IPS-20b (cell line): ENCODE measurements at regions not wholly inside any gene's neighbourhood (a gene's known extent, or its start where the extent isn't known, plus 50 kb on each side); places are given as distances from the start of the nearest gene placed in this dataset.

Source experiments
- H3K27ac ChIP-seq: one replicate; pipeline ENCODE4 v1.5.1; 2013; ENCODE audit warnings: low read length
- H3K27me3 ChIP-seq: 2 replicates; pipeline ENCODE4 v1.6.1; 2013; ENCODE audit warnings: mild to moderate bottlenecking, low read length, inconsistent platforms; ENCODE audit not compliant: insufficient read depth
- H3K36me3 ChIP-seq: 2 replicates; pipeline ENCODE4 v1.6.1; 2013; ENCODE audit warnings: low read depth, mild to moderate bottlenecking, inconsistent platforms, low read length, moderate library complexity; ENCODE audit not compliant: insufficient read depth
- H3K4me1 ChIP-seq: 2 replicates; pipeline ENCODE4 v1.6.1; 2013; ENCODE audit warnings: mild to moderate bottlenecking, control low read depth, inconsistent platforms, low read length, moderate library complexity; ENCODE audit not compliant: insufficient read depth
- H3K4me3 ChIP-seq: 2 replicates; pipeline ENCODE4 v1.5.1; 2013; ENCODE audit warnings: mild to moderate bottlenecking, low read length, inconsistent platforms
- H3K9ac ChIP-seq: 2 replicates; pipeline ENCODE4 v1.6.1; 2013; ENCODE audit warnings: low read depth, mild to moderate bottlenecking, inconsistent platforms, low read length, moderate library complexity
- H3K9me3 ChIP-seq: 2 replicates; pipeline ENCODE4 v1.6.1; 2013; ENCODE audit warnings: mild to moderate bottlenecking, low read depth, low read length, inconsistent platforms; ENCODE audit not compliant: insufficient read depth

GRCh38 chr13:40316301-40316700 lies 350.1 kb downstream of the FOXO1 start:
- no peaks in the 10 kb centered on the region for H3K9me3 ChIP-seq

GRCh38 chr13:40317980-40318327 lies 348.5 kb downstream of the FOXO1 start:
- Histone ChIP-seq H3K27ac (no peak overlapping the region), H3K9me3 (no peaks in the 10 kb centered on the region)

More at GRCh38 chr13:40316301-40316700, 350.1 kb downstream of the FOXO1 start:
- H3K27ac ChIP-seq, result no peak overlapping the region
- H3K9ac ChIP-seq, result no peak overlapping the region
- no peaks in the 10 kb centered on the region for H3K36me3 ChIP-seq
- H3K4me3 ChIP-seq, result no peak overlapping the region
- H3K4me1 ChIP-seq, result peaks cover 8% of the 10 kb centered on the region; the same call in 1 of the 2 replicates
- peaks cover 22% of the 10 kb centered on the region; the same call in 1 of the 2 replicates for H3K27me3 ChIP-seq

GRCh38 chr13:40318366-40318765 lies 348.1 kb downstream of the FOXO1 start:
- Histone ChIP-seq H3K9me3 (no peaks in the 10 kb centered on the region), H3K4me3 (no peak overlapping the region), H3K27ac (no peak overlapping the region), H3K4me1 (peaks cover 8% of the 10 kb centered on the region; the same call in 1 of the 2 replicates), H3K27me3 (peaks cover 22% of the 10 kb centered on the region; the same call in 1 of the 2 replicates), H3K9ac (no peak overlapping the region), H3K36me3 (no peaks in the 10 kb centered on the region)

More at GRCh38 chr13:40317980-40318327, 348.5 kb downstream of the FOXO1 start:
- no peaks in the 10 kb centered on the region for H3K36me3 ChIP-seq
- H3K9ac ChIP-seq, result no peak overlapping the region
- H3K27me3 ChIP-seq, result peaks cover 22% of the 10 kb centered on the region; the same call in 1 of the 2 replicates
- peaks cover 8% of the 10 kb centered on the region; the same call in 1 of the 2 replicates for H3K4me1 ChIP-seq
- no peak overlapping the region for H3K4me3 ChIP-seq

GRCh38 chr13:40319699-40320579 lies 346.5 kb downstream of the FOXO1 start:
- no peak overlapping the region for H3K9ac ChIP-seq
- no peak overlapping the region for H3K27ac ChIP-seq
- peaks cover 22% of the 10 kb centered on the region; the same call in 1 of the 2 replicates for H3K27me3 ChIP-seq
- no peak overlapping the region for H3K4me3 ChIP-seq
- no peaks in the 10 kb centered on the region for H3K36me3 ChIP-seq
- peaks cover 8% of the 10 kb centered on the region; the same call in 1 of the 2 replicates for H3K4me1 ChIP-seq
- H3K9me3 ChIP-seq, result no peaks in the 10 kb centered on the region

DNA sequence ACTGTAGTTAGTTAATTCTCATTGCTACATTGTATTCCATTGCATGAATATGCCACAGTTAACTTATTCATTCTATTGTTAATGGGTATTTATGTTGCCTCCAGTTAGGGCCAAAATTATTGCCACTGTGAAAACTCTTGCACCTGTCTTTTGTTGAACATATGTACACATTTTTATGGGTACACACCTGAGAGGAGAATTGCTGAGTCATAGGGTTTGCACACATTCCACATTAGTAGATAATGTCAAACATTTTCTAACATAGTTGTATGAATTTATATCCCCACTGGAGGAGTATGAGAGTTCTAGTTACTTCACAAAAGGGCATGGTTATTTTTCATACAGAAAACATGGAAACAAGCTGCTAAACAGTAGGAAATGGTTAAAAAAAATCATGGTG lies 338.4 kb downstream of the FOXO1 start:
- Histone ChIP-seq H3K27me3 (no peaks in the 10 kb centered on the region), H3K9me3 (no peaks in the 10 kb centered on the region), H3K36me3 (no peaks in the 10 kb centered on the region), H3K9ac (no peak overlapping the region), H3K4me3 (no peak overlapping the region), H3K27ac (no peak overlapping the region), H3K4me1 (no peaks in the 10 kb centered on the region)

DNA sequence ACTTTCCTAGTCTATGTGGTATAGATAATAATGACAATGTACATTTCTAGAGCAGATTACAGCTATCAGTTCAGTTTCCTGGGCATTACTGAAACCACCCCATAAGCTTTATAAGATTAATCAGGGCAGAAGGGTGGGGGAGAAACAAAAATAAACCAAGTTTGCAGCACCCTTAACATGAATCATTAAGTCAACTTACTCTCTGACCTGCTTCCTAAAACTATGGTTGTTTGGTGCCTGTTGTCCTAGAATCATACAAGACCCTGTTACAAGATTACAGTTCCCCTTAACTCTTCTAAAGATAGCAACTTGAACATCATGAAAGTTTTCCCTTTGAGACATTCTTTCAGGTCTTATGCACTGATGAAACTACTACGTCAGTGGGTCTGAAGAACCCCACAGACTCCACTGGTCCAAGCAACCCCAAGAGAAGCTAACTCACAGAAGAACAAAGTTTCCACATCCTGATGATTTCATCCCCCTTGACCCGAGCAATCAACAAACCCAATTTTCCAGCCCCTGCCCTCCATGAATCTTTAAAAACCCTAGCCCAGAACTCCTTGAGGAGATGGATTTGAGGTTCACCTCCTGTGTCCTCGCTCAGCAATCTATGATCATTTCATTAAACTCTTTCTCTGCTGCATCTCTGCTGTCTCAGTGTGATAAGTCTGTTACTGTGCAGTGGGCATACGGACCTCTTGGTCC lies 336.5 kb downstream of the FOXO1 start:
- H3K4me3 ChIP-seq, result no peak overlapping the region
- H3K9ac ChIP-seq, result no peak overlapping the region
- no peaks in the 10 kb centered on the region for H3K36me3 ChIP-seq
- H3K27me3 ChIP-seq, result no peaks in the 10 kb centered on the region
- no peaks in the 10 kb centered on the region for H3K9me3 ChIP-seq
- H3K4me1 ChIP-seq, result no peaks in the 10 kb centered on the region
- no peak overlapping the region for H3K27ac ChIP-seq

GRCh38 chr13:40330950-40331349 lies 335.5 kb downstream of the FOXO1 start:
- no peak overlapping the region for H3K9ac ChIP-seq
- H3K4me3 ChIP-seq, result no peak overlapping the region
- no peaks in the 10 kb centered on the region for H3K36me3 ChIP-seq
- no peak overlapping the region for H3K27ac ChIP-seq
- no peaks in the 10 kb centered on the region for H3K4me1 ChIP-seq
- H3K27me3 ChIP-seq, result no peaks in the 10 kb centered on the region
- H3K9me3 ChIP-seq, result no peaks in the 10 kb centered on the region

GRCh38 chr13:40331802-40332201 lies 334.6 kb downstream of the FOXO1 start:
- Histone ChIP-seq H3K36me3 (no peaks in the 10 kb centered on the region), H3K4me1 (no peaks in the 10 kb centered on the region; the same call in 1 of the 2 replicates), H3K9me3 (no peaks in the 10 kb centered on the region), H3K4me3 (no peak overlapping the region), H3K27ac (no peak overlapping the region), H3K27me3 (no peaks in the 10 kb centered on the region), H3K9ac (no peak overlapping the region)

GRCh38 chr13:40333226-40333625 lies 333.2 kb downstream of the FOXO1 start:
- H3K27ac ChIP-seq, result no peak overlapping the region
- no peak overlapping the region for H3K4me3 ChIP-seq
- H3K36me3 ChIP-seq, result no peaks in the 10 kb centered on the region
- no peaks in the 10 kb centered on the region; the same call in 1 of the 2 replicates for H3K4me1 ChIP-seq
- H3K27me3 ChIP-seq, result no peaks in the 10 kb centered on the region
- H3K9me3 ChIP-seq, result no peaks in the 10 kb centered on the region
- no peak overlapping the region for H3K9ac ChIP-seq

DNA sequence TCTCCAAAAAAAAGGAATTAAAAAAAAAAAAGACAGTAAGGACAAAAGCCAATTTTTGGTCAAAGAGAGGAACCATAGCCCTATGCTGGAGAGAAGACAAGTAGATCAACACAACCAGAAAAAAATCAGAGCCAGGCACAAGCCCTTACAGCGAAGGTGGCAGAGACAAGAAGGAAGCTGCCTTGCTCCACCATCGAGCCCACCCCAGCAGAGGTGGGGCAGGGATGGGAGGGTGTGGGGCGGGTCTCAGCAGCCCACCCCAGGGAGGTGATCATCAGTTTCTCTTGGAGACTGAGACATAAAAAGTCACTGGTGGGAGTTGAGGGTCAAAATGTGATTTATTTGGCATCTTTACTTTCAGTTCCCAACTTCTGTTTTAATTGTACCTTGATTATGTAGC lies 332.4 kb downstream of the FOXO1 start:
- Histone ChIP-seq H3K9me3 (no peaks in the 10 kb centered on the region), H3K9ac (no peak overlapping the region), H3K36me3 (no peaks in the 10 kb centered on the region), H3K27ac (no peak overlapping the region), H3K4me1 (no peaks in the 10 kb centered on the region; the same call in 1 of the 2 replicates), H3K4me3 (no peak overlapping the region), H3K27me3 (no peaks in the 10 kb centered on the region)

DNA sequence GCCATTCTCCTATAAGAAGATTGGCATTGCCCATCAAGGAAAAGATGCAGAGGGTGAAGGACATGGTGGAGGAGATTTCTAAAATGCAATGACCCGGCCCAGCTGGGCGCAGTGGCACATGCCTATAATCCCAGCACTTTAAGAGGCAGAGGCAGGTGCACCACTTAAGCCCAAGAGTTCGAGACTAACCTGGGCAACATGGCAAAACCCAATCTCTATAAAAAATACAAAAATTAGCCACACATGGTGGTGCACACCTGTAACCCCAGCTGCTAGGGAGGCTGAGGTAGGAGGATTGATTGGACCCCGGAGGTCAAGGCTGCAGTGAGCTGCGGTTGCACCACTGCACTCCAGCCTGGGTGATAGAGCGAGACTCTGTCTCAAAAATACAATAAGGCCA lies 331.8 kb downstream of the FOXO1 start:
- H3K4me1 ChIP-seq, result no peaks in the 10 kb centered on the region; the same call in 1 of the 2 replicates
- H3K36me3 ChIP-seq, result no peaks in the 10 kb centered on the region
- H3K9me3 ChIP-seq, result no peaks in the 10 kb centered on the region
- no peak overlapping the region for H3K9ac ChIP-seq
- no peak overlapping the region for H3K4me3 ChIP-seq
- H3K27me3 ChIP-seq, result no peaks in the 10 kb centered on the region
- H3K27ac ChIP-seq, result no peak overlapping the region
